PFSK-1 (cell line): ENCODE measurements at regions not wholly inside any gene's neighbourhood (a gene's known extent, or its start where the extent isn't known, plus 50 kb on each side); places are given as distances from the start of the nearest gene placed in this dataset.

Experiments used
- FOXP2 ChIP-seq: optimal IDR thresholded peaks from 2 replicates; pipeline ENCODE3; 2011; ENCODE audit warnings: borderline replicate concordance, control low read depth, inconsistent platforms; ENCODE audit not compliant: insufficient read depth; ENCODE audit errors: extremely low read length, extremely low read depth
- POLR2AphosphoS5 ChIP-seq: IDR thresholded peaks from 2 replicates; pipeline ENCODE4 v1.6.1; 2012; ENCODE audit warnings: low read depth, mild to moderate bottlenecking, control low read depth, low read length, moderate library complexity
- REST ChIP-seq, 2 experiments: IDR thresholded peaks; 2 replicates each; pipeline versions ENCODE4 v1.6.1 to v1.8.0; 2011 to 2012; ENCODE audit warnings: low read depth in 2 of 2, low read length in 2 of 2, control low read depth in 1 of 2, inconsistent platforms in 1 of 2, mild to moderate bottlenecking in 1 of 2, moderate library complexity in 1 of 2; ENCODE audit not compliant: insufficient read depth in 1 of 2
- SIN3A ChIP-seq: IDR thresholded peaks from 2 replicates; pipeline ENCODE4 v1.6.1; 2012; ENCODE audit warnings: mild to moderate bottlenecking, low read length, moderate library complexity, borderline replicate concordance; ENCODE audit not compliant: insufficient read depth
- TAF1 ChIP-seq: IDR thresholded peaks from 2 replicates; pipeline ENCODE4 v1.6.1; 2012; ENCODE audit warnings: low read length, control low read depth, borderline replicate concordance; ENCODE audit not compliant: insufficient read depth

- no peak for TF ChIP-seq POLR2AphosphoS5
- TF ChIP-seq FOXP2: no peak
- TF ChIP-seq TAF1: no peak
- no peak for TF ChIP-seq REST (IDR thresholded peaks at IDR 0.05; ENCODE audit: insufficient read depth in 1 of 2, low read depth in 2 of 2, low read length in 2 of 2)
These were observed 404.2 kb downstream of the DNAH5 start for GRCh38 chr5:13540168-13540750.

GRCh38 chr5:13536933-13537332, 407.6 kb downstream of the DNAH5 start:
- no peak for TF ChIP-seq REST (IDR thresholded peaks at IDR 0.05; ENCODE audit: insufficient read depth in 1 of 2, low read depth in 2 of 2, low read length in 2 of 2)
- TF ChIP-seq FOXP2: no peak
- TF ChIP-seq POLR2AphosphoS5: no peak
- TF ChIP-seq TAF1: no peak
- TF ChIP-seq SIN3A: no peak

GRCh38 chr5:13533833-13534232, 410.7 kb downstream of the DNAH5 start:
- no peak for TF ChIP-seq POLR2AphosphoS5
- TF ChIP-seq TAF1: no peak
- TF ChIP-seq FOXP2: no peak
- no peak for TF ChIP-seq REST (IDR thresholded peaks at IDR 0.05; ENCODE audit: insufficient read depth in 1 of 2, low read depth in 2 of 2, low read length in 2 of 2)
- TF ChIP-seq SIN3A: no peak

- TF ChIP-seq FOXP2: no peak
These were observed 415.2 kb downstream of the DNAH5 start for GRCh38 chr5:13529300-13529699.

- no peak for TF ChIP-seq TAF1
- no peak for TF ChIP-seq FOXP2
- TF ChIP-seq SIN3A: no peak
- TF ChIP-seq POLR2AphosphoS5: no peak
- no peak for TF ChIP-seq REST (IDR thresholded peaks at IDR 0.05; ENCODE audit: insufficient read depth in 1 of 2, low read depth in 2 of 2, low read length in 2 of 2)
These were observed 419.6 kb downstream of the DNAH5 start for GRCh38 chr5:13524936-13525335.
